Cardiac septum (tissue), 1 donor: ENCODE measurements at regions not wholly inside any gene's neighbourhood (a gene's known extent, or its start where the extent isn't known, plus 50 kb on each side); places are given as distances from the start of the nearest gene placed in this dataset.
"Not testable (repeated sequence)": the region's sequence is repeated elsewhere in the genome, so short reads cannot be mapped to it uniquely, and the experiment has no call there.

Source experiments
- DNase-seq: peaks from one replicate; pipeline ENCODE4 v3.0.0-alpha.2; 2020; ENCODE audit warnings: low spot score
- intact Hi-C: fragments of 100-400 bp; cut with DNase I; formaldehyde crosslinking; loops from one replicate; pipeline ENCODE4 v1.14.0; 2022
- donor health status: DM: no; HTN: no; CAD: no.

DNA sequence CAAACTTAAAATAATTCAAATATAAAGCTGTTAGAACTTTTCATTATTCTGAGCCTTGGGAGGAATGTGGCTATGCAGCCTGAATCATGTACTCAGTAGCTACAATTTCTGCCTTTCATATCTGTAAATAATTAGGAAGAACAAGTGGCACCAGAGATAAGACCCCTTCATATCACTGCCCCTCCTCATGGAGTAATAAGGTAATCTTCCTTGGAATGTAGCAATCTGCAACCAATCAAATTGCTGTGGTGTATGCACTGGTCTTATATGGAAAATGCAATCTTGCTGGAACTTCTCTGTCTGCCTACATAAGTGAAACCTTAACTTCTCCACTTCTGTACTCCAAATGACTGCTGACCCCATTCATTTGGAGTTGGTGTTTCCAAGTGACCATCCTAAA is 104.4 kb upstream of the VANGL1 start:
- intact Hi-C loops: no loop called here
- DNase-seq: no peak

DNA sequence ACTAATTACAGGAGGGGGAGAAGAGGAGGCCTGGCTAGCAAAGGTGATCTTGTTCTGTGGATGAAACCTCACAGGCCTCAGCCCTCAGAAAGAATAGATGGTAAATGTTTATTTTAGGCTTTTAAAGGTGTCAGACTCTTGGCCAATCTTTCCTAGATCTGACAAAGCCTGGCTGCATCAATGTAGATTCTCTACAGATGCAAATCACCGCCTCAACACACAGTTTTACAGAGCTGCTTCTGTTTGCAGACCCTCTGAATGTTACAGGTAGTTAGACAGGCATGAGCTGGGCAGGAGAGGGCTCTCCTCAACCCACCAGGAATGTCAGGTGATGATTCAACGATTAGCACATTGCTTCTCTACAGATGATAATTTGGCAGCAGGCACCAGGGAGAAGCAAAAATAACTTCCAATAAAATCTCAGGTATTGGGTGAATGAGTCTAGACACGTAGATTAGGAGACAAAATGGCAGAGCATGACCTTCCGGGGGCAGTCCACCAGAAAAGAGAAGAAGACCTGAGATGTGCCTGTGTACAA is 105.4 kb upstream of the VANGL1 start:
- intact Hi-C loops: no loop called here
- no peak for DNase-seq

GRCh38 chr1:115534106-115534505 is 107.7 kb upstream of the VANGL1 start:
- DNase-seq: no peak
- intact Hi-C loops: no loop called here

DNA sequence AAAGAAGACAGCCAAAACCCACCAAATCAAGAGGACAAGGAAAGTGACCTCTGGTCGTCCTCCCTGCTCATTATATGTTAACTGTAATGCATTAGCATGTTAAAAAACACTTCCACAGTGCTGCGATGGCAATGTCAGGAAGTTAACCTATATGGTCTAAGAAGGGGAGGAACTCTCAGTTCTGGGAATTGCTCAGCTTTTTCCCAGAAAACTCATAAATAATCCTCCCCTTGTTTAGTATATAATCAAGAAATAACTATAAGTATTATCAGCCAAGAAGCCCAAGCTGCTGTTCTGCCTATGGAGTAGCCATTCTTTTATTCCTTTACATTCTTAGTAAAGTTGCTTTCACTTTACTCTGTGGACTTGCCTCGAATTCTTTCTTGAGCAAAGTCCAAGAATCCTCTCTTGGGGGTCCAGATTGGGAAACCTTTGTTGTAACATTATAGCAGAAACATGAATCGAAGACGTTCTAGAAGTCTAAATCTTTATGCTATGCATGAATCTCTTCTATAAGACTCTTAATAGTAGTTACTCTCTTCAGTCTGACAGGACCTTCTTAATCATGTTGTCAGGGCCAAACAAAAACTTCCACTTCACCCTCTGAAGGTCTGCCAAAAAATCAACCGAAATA is 110.0 kb upstream of the VANGL1 start:
- no peak for DNase-seq
- intact Hi-C loops: no loop called here

DNA sequence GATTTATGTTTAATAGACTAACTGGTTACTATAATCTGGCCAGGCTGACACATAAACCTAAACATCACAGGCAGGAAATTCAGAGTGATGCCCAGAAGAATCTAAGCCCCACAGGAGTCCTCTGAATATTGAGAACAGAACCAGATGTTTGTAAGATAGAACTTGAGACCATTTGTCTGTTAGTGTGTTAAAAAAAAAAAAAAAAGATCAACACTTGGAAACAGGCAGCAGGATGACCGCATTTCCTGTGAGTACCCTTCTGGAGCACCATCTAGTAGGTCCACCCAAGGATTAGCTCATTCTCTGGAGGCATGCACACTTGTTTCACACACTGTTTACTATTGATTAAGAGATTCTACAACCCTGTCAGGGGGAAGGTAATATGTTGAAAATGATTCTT is 111.4 kb upstream of the VANGL1 start:
- intact Hi-C loops: no loop called here
- no peak for DNase-seq

- DNase-seq: no peak
- intact Hi-C loops: no loop called here
Measured at GRCh38 chr1:115529216-115529897, 112.4 kb upstream of the VANGL1 start.

- intact Hi-C loops, DNase-seq: not testable (repeated sequence)
Measured at GRCh38 chr1:115528336-115528735, 113.4 kb upstream of the VANGL1 start.

DNA sequence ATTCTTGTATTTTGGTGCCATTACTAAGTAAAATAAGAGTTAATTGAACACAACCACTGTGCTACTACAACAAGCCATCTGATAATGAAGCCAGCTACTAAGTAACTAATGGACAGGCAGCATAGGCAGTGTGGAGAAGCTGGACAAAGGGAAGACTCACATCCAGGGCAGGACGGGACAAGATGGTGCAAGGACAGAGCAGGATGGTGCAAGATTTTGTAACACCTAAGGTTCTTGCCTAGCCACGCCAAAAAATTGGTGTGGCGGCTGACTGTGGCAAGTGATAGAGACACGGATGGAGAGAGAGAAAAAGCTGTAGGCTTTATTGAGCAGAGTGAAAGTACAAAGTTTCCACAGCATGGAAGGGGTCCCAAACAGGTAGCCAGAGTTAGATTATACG is 114.0 kb upstream of the VANGL1 start:
- intact Hi-C loops: no loop called here
- no peak for DNase-seq

- intact Hi-C loops: no loop called here
- no peak for DNase-seq
Measured at GRCh38 chr1:115526900-115527299, 114.9 kb upstream of the VANGL1 start.

DNA sequence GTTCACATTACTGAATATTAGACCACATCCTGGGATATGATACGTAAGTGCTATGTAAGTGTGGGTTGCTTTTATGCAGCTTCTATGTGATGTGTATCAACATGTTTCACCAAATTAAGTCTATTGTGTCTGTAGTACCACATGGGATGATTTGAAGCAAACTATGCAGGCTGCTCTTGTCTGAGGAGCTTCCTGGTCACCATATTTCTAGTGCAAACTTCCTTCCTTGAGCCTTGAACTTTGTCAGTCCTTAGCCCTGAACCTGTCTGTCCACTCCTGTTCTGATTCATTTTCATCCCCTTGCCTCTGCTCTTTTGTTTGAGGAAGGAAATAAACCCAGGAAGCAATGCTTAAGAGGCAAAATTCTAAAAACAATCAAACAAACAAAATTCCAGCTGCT is 117.5 kb upstream of the VANGL1 start:
- no peak for DNase-seq
- intact Hi-C loops: no loop called here

GRCh38 chr1:115522386-115522785 is 119.4 kb upstream of the VANGL1 start:
- no peak for DNase-seq
- intact Hi-C loops: no loop called here

DNA sequence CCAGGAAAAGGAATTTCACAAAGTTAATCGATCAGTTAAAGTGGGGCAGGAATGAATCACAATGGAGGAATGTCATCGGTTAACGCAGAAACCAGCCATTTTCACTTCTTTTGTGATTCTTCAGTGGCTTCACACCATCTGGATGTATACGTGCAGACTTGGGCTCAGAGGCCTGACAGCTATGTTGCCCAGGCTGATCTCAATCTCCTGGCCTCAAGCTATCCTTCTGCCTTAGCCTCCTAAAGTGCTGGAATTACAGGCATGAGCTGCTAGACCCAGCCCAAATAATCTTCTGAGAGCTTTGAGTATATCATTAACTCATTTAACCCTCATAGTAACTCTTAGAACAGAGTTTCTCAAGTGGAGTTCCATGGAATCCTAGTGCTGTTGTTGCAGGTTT is 126.5 kb upstream of the VANGL1 start:
- no peak for DNase-seq
- intact Hi-C loops: no loop called here

- DNase-seq, intact Hi-C loops: not testable (repeated sequence)
Measured at GRCh38 chr1:115510226-115510625, 131.5 kb upstream of the VANGL1 start.

- intact Hi-C loops: loop anchor here (2.0 kb wide), 1 partner anchor 369 kb away; no protein-coding TSS in a partner anchor
- no peak for DNase-seq
Measured at GRCh38 chr1:115507901-115508300, 133.9 kb upstream of the VANGL1 start.

DNA sequence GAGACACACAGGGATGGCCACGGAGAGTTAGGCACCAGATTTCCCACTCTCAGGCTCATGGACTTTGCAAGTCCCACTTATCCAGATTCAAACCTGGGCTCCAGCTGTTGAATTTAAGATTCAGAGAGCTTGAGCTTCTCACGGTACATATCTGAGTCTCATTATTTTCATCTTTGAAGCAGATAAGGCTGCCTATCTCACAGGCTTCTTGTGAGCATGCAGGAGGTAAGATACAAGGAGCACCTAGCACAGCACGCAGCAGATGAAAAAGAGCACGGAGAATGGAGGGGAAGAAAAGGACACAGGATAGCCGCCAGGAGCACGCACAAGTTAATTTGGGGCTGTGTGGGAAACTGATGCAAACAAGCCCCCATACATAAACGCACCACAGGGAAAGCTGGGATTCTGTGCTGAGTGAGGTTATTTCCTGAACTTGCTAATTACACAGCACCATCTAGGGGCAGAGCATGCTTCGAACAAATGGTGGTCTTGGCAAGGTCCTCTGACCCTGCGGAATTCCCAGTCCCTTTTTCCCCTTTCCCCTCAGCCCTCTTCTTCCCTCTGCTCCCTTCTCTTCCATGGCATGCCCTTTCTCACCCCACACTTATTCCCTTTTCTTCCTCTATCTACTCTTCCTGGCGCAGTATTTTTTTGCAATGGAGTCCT is 134.7 kb upstream of the VANGL1 start:
- intact Hi-C loops: loop anchor here (2.0 kb wide), 1 partner anchor 368 kb away; no protein-coding TSS in a partner anchor
- no peak for DNase-seq

- intact Hi-C loops: loop anchor here (2.0 kb wide), 1 partner anchor 368 kb away; no protein-coding TSS in a partner anchor
- DNase-seq: no peak
Measured at GRCh38 chr1:115506518-115506917, 135.3 kb upstream of the VANGL1 start.

- intact Hi-C loops: no loop called here
- DNase-seq: no peak
Measured at GRCh38 chr1:115505148-115505571, 136.6 kb upstream of the VANGL1 start.

DNA sequence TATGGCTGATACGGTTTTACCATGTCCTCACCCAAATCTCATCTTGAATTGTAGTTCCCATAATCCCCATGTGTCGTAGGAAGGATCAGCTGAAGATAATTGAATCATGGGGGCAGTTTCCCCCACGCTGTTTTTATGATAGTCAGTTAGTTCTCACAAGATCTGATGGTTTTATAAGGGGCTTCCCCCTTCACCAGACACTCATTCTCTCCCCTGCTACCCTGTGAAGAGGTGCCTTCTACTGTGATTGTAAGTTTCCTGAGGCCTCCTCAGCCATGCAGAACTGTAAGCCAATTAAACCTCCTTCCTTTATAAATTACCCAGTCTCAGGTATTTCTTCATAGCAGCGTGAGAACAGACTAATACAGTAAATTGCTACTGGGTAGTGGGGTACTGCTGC is 139.6 kb upstream of the VANGL1 start:
- intact Hi-C loops, DNase-seq: not testable (repeated sequence)

DNA sequence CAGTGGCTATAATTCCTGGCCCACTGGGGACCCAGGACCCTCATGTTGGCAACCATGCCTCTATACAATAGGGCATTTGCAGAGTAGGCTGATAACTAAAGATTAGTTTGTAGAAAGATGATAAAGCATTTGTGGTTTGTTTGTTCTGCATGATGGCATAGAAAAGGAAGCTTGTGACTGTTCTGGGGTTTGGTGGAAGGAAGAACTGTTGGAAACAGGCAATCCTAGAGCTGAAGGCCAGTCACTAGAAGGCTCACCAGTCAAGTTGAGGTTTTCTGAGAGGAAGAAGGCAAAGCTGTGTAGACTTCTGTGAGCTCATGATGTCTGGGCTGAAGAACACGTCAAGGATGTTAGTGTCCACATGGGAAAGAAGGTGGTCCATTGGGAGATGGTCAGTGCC is 140.3 kb upstream of the VANGL1 start:
- DNase-seq: no peak
- intact Hi-C loops: no loop called here

- intact Hi-C loops: no loop called here
- DNase-seq: no peak
Measured at GRCh38 chr1:115499253-115499652, 142.5 kb upstream of the VANGL1 start.
